Stimulated activated CD8-positive, alpha-beta memory T cell treated with anti-CD3 and anti-CD28 coated beads, Interleukin-12 subunit alpha, Interleukin-12 subunit beta, amount 100 ng/mL, for 1 hour (primary cell): ENCODE measurements at regions not wholly inside any gene's neighbourhood (a gene's known extent, or its start where the extent isn't known, plus 50 kb on each side); places are given as distances from the start of the nearest gene placed in this dataset.
"Not testable (repeated sequence)": the region's sequence is repeated elsewhere in the genome, so short reads cannot be mapped to it uniquely, and the experiment has no call there.

ENCODE experiments used
- DNase-seq: peaks from one replicate; pipeline ENCODE4 v3.0.0-alpha.2; 2020; ENCODE audit warnings: low read depth

DNA sequence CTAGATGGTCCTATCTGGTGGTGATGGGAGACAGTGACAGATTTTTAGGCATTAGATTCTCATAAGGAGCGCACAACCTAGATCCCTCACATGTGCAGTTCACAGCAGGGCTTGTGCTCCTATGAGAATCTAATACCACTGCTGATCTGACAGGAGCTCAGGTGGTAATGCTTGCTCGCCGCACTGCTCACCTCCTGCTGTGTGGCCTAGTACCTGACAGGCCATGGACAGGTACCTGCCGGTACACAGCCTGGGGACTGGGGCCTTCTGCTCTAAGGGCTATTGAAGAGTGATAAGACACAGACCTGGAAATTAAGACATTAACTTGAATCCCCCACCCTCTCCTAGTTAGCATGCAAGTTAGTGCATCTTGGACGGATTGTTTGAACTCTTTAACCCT is 64.4 kb downstream of the KLRB1 start:
- not testable (repeated sequence) for DNase-seq

DNA sequence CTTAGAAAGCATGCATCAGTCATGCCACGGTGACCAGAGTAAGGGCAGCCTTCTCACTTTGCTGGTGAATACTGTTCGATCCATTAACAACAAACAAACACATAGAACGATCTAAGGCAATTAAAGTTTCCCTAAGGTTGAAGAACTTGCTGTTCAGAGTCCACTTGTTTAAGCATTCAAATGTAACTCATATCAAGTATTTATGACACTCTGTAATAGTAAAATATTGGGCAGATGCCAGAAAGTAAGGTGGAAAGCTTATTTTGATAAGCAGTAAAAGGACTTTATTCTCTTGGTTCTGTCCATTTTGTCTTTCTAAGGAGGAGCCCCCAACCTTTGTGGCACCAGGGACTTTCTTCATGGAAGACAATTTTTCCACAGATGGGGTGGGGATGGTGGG is 64.9 kb downstream of the KLRB1 start:
- not testable (repeated sequence) for DNase-seq

DNA sequence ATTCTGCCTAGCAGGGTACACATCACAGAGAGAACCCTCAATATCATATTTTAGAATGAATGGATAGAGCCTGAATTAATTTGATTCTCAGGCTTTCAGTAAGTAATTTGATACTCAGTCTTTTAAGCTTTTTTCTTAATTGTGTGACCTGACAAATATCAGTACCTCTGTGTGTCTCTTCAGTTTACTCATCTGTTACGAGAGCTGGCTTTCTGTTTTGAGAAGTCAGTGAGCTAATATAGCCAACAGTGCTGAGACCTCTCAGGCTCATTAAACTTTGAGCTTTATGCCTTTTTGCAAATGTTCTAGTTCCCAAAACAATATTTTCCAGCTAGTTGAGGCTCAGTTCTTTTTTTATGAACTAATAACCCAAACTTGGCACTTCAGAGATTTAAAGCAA is 91.8 kb downstream of the KLRB1 start:
- DNase-seq = not testable (repeated sequence)

GRCh38 chr12:9512695-9513094 is 95.0 kb downstream of the KLRB1 start:
- not testable (repeated sequence) for DNase-seq

DNA sequence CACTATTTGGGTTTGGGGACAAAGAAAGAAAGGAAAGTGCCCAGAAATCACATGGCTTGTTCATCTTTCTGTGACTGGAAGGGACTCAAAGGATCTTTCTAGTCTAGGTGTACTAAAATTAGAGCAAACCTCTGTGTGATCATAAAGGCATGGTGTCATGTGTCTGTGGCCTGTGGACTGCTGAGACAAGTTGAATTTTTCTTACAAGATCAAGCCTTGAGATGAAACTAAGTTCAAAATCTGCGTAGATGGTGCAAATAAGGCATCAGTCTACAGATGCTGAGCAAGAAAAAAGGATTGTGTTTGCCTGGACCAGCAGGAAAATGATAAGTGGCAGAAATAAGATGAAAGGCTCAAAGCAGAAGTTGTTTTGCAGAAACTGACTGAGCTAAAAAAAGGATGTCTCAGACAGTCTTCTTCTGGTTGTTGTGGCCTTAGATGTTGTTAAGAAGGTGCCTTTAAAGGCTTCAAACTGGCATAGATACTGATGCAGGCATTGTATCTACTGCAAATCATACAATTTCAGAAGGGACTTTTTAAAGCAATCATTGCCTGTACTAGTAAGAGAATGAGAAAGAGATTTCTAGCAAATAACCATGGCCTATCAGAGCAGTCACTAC is 97.2 kb downstream of the KLRB1 start:
- DNase-seq = not testable (repeated sequence)

DNA sequence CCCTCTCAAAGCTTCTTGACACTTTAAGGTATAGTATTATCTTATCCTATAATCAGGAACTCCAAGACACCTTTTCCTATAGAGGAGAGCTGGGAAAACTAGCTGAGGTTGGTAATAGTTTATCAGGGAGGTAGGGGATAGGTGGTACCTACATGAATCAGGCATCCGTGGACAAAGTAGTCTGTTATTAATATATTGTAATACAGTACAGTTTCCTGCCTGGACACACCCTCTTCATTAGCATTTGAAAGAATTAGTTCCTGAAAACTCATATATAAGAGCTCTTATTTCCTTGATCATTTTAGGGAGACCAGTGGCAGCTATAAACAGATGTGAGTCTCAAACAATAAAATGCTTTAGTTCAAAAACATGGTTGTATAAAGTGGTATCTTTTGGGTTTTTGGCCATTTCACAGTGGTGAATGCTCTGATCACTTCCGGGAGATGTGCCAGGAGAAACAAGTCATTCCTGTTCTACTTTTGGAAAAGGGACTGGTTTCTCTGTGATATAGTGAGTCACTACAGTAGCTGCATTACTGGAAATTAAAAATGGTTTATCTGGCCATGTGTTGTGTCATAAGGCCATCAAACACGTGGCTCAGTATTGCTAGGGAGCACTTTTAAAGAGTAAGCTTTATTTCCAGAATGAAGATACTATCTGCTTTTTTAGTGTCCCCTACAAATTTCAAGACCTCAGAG is 98.1 kb downstream of the KLRB1 start:
- DNase-seq = no peak

DNA sequence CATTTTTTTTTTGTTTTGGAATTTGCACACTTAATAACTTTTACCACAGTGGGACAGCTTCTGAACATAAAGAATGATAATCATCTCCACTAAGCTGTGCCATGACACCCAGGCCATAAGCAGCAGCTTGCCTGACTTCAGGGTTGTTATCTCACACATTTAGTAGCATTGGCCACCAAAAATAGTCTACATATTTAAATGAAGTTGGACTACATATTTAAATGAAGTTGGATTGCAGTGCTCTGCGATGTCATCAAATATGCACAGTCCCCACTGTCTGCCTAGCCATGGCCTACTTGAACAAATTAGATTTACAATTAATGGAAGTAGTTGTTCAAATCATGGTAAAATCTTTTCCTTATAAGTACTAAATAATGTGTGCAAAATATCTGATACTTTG is 101.0 kb downstream of the KLRB1 start:
- DNase-seq = no peak

DNA sequence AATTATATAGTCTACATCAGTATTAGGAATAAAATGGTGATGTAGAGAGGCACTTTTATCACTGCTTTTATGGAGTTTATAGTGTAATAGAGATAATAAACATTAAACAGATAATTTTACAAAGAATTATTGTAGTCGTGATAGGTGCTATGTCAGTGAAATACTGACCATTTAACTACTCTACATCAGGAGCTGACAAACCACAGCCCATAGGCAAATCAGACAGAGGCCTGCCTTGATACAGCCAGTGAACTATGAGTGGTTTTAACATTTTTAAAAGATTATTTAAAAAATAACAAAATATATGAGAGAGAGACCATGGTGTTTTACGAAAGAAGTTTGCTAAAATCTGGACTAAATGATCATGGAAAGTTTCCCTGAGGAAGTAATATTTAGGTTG is 104.3 kb downstream of the KLRB1 start:
- not testable (repeated sequence) for DNase-seq

DNA sequence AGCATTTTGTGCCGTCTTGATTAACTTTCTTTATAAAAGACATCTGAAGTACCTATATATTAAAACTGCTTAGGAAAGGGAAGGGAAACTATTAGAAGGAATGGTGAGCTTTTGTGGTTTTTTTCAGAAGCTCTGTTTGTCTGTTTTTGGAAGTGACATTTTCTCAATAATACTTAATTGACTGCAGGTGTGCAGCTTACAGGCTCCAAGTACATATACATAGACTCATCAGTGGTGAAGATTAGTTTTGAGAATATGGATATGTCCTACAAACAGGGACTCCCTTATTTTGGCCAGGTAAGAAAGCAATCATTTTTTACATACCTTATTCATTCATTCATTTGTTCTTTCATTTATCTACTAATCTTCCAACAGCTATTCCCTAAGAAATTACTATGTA is 104.9 kb downstream of the KLRB1 start:
- DNase-seq = not testable (repeated sequence)

DNA sequence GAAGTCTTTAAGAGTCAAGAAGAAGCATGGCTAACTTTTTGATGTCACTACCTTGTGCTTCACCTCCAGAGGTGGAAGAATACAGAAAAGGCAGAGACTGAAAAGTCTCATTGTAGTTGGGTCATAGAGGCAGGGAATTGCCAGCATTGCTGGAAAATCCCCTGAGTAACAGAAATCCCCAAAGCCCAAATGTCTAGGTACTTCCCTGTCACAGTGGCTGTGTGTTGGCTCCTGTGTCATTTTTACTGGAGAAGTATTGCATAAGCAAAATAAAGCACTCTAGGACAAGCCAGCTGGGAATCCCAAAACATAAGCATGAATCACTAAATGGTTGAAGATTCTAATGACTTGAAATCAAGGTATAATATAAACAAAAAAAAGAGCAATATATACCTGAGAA is 114.4 kb downstream of the KLRB1 start:
- not testable (repeated sequence) for DNase-seq

GRCh38 chr12:9481289-9481688 is 126.4 kb downstream of the KLRB1 start:
- DNase-seq = not testable (repeated sequence)

GRCh38 chr12:9474197-9474596 is 133.5 kb downstream of the KLRB1 start:
- DNase-seq = not testable (repeated sequence)

- not testable (repeated sequence) for DNase-seq
Observed at GRCh38 chr12:9473638-9474037, 134.1 kb downstream of the KLRB1 start.

DNA sequence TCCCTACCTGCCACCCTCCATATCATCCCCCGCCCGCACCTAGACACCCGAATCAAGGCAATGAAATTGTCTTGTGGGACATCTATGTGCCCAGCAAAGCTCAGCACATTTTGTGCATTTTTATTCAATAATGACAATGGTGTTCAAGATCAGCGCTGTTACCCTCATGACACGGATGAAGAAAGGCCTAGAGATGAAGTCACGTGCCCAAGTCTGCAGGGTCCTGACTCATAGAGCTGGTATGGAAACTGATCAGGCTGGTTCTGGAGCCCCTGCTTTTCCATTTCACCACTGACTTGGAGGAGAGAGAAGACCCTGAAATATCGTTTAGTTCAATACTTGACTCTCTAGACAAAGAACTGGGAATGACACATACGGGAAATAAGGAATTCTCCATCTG is 136.2 kb downstream of the KLRB1 start:
- not testable (repeated sequence) for DNase-seq

DNA sequence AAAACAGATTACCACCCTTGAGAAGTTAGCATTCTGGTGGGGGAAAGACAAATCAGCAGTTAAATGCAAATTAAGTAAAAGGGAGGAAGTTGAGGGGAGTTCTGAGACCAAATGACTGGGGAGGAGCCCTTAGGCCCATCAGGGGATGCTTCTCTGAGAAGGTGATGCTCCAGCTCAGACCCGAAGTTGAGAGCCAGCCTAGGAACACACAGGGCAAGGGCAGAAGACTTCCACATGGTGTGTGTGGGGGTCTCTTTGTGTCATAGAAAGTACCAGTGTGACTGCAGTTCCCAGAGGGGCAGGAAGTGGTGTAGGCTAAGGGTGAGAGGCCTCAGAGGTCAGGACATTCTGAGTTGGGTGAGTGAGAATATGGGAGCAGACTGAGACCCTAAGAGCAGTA is 137.3 kb downstream of the KLRB1 start:
- DNase-seq = not testable (repeated sequence)

- DNase-seq = not testable (repeated sequence)
Observed at GRCh38 chr12:9469956-9470355, 137.8 kb downstream of the KLRB1 start.

- not testable (repeated sequence) for DNase-seq
Observed at GRCh38 chr12:9469463-9469862, 138.3 kb downstream of the KLRB1 start.

DNA sequence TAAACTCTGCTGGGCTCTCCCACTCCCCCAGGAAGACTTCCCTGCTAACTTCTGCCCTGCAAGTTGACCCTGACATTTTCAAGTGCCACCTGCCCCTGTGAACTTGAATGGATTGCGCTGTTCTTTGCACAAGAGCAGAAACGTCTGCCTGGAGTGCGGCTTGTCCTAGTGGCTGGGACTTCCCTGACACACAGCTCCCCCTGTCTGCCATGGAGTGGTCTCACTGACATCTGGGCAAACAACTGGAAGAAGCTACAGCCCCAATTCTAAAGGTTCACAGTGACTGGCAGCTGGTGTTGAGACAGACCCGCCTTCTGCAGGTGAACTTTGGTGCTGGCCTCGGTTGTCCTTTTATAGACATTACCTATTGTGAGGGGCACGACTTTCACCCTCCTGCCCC is 138.7 kb downstream of the KLRB1 start:
- DNase-seq = peak; percentile 17

GRCh38 chr12:9468144-9468543 is 139.6 kb downstream of the KLRB1 start:
- DNase-seq = not testable (repeated sequence)

DNA sequence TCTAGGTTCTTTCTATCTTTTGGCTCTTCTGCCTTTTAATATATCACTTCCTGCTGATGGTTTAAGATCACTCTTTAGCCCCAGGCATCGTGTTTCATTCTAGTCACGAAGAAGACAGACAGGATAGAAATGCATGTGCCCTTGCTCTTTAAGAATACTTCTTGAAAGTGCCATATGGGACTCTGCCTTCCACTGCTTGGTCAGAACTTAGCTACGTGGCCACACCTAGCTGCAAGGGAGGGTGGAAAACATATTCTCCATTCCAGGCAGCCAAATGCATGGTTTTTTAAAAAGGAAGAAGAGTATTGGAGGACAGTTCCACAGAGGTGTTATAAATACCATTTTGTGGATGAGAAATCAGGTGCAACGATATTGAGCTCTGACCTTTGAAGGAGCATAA is 143.3 kb downstream of the KLRB1 start:
- no peak for DNase-seq

DNA sequence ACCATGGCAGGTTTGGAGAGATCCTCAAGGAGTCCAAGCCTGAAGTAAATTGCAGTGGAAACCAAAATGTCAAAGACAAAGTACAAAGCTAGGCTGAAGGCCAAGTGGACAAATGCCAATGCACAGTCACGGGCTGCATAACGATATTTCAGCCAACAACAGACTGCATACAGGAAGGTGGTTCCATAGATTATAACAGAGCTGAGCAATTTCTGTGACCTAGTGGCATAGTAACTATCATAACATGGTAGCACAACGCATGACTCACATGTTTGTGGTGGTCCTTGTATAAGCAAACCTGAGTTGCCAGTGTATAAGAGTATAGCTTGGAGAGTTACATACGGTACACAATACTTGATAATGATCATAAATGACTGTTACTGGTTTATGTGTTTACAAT is 152.2 kb downstream of the KLRB1 start:
- not testable (repeated sequence) for DNase-seq

- not testable (repeated sequence) for DNase-seq
Observed at GRCh38 chr12:9454021-9454420, 153.7 kb downstream of the KLRB1 start.

DNA sequence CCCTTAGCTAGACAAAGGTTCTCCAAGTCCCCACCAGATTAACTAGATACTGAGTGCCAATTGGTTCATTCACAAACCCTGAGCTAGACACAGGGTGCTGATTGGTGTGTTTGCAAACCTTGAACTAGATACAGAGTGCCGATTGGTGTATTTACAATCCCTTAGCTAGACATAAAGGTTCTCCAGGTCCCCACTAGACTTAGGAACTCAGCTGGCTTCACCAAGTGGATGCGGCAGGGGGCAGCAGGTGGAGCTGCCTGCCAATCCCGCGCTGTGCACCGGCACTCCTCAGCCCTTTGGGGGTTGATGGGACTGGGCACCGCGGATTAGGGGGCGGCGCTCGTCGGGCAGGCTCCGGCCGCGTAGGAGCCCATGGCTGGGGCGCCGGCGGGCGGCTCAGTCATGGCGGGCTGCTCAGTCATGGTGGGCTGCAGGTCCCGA is 157.6 kb downstream of the KLRB1 start:
- DNase-seq = not testable (repeated sequence)
